Activated CD4-positive, alpha-beta T cell treated with anti-CD3 and anti-CD28 coated beads, Interleukin-2, amount 10 ng/mL, durations not matched to agents 24 days and 14 days (primary cell): ENCODE measurements at regions not wholly inside any gene's neighbourhood (a gene's known extent, or its start where the extent isn't known, plus 50 kb on each side); places are given as distances from the start of the nearest gene placed in this dataset.

ENCODE experiments used
- DNase-seq: peaks from one replicate; pipeline ENCODE4 v3.0.0; 2022
- H3K27ac Mint-ChIP-seq: one replicate; pipeline ENCODE4 v1.8.0; 2022; ENCODE audit warnings: mild to moderate bottlenecking, mixed read lengths
- H3K27me3 Mint-ChIP-seq: one replicate; pipeline ENCODE4 v1.8.0; 2022; ENCODE audit warnings: mixed read lengths
- H3K36me3 Mint-ChIP-seq: one replicate; pipeline ENCODE4 v1.8.0; 2022; ENCODE audit warnings: low read depth, mild to moderate bottlenecking, mixed read lengths
- H3K4me1 Mint-ChIP-seq: one replicate; pipeline ENCODE4 v1.8.0; 2021; ENCODE audit warnings: mixed read lengths
- H3K4me3 Mint-ChIP-seq: one replicate; pipeline ENCODE4 v1.8.0; 2022; ENCODE audit warnings: mild to moderate bottlenecking, moderate library complexity, mixed read lengths
- H3K9me3 Mint-ChIP-seq: one replicate; pipeline ENCODE4 v1.8.0; 2021; ENCODE audit warnings: mixed read lengths
- intact Hi-C: fragments of 100-400 bp; cut with micrococcal nuclease; formaldehyde crosslinking; loops from one replicate; pipeline ENCODE4 v1.15.1; 2023

DNA sequence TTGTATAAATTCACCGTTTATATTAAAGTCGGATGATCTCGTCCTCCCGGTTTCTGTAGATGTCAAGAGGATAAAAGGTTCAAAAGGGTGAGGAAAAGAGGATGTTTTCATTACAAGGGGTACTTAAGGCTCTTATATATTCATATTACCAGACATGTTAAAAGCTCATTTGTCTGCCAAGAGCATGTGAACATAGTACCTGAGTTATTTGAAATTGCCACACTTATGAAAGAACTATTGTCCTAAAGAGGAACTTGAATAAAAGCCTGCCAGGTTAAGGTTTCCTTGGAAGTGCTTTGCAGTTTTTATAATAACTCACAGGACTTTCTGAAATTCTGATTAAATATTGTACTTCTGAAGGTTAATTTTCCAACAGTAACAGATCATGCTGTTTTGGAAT, 1915.1 kb downstream of the MAT2B start:
- no peaks in the 10 kb centered on the region for H3K9me3 Mint-ChIP-seq
- intact Hi-C loops, result no loop called here

DNA sequence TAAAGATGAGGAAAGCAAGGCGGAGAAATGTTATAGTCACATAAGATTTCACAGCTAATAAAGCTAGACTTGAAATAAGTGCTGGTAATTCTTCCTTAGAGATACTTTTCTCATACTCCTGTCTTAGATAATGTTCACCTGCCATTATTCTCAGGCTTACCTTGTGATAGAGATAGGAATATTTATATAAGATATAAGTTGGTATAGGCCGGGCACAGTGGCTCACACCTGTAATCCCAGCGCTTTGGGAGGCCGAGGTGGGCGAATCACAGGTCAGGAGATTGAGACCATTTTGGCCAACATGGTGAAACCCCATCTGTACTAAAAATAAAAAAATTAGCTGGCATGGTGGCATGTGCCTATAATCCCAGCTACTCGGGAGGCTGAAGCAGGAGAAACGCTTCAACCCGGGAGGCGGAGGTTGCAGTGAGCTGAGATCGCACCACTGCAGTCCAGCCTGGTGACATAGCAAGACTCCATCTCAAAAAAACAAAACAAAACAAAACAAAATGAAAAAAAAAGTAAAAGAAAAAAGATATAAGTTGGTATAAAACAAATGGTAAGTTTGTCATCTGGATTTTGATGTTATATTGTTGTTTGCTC, 1918.4 kb downstream of the MAT2B start:
- no peak overlapping the region for H3K4me3 Mint-ChIP-seq
- intact Hi-C loops, result no loop called here
- no peak overlapping the region for H3K27ac Mint-ChIP-seq

More for the DNA sequence above, 1915.1 kb downstream of the MAT2B start:
- H3K4me3 Mint-ChIP-seq, result no peak overlapping the region
- no peaks in the 10 kb centered on the region for H3K4me1 Mint-ChIP-seq
- H3K27me3 Mint-ChIP-seq, result no peaks in the 10 kb centered on the region
- no peaks in the 10 kb centered on the region for H3K36me3 Mint-ChIP-seq
- H3K27ac Mint-ChIP-seq, result no peak overlapping the region
- no peak for DNase-seq

DNA sequence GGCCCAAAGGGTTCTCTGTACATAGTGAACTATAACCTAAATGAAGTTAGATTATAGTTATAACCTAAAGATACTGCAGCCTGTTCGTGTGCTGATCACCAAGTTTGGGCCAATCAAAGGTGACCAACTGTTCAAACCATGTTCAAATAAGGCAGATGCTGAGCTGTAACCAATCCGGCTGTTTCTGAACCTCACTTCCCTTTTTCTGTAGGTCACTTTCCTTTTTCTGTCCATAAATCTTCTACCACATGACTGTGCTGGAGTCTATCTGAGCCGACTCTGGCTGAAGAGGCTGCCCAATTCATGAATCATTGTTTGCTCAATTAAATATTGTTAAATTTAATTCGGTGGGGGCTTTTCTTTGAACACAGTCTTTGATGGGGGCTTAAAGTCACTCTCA, 1920.2 kb downstream of the MAT2B start:
- no peak for DNase-seq
- H3K9me3 Mint-ChIP-seq, result no peaks in the 10 kb centered on the region

More for the DNA sequence above, 1918.4 kb downstream of the MAT2B start:
- Mint-ChIP-seq H3K27me3 (no peaks in the 10 kb centered on the region), H3K4me1 (no peaks in the 10 kb centered on the region), H3K36me3 (no peaks in the 10 kb centered on the region), H3K9me3 (no peaks in the 10 kb centered on the region)
- DNase-seq, result no peak

DNA sequence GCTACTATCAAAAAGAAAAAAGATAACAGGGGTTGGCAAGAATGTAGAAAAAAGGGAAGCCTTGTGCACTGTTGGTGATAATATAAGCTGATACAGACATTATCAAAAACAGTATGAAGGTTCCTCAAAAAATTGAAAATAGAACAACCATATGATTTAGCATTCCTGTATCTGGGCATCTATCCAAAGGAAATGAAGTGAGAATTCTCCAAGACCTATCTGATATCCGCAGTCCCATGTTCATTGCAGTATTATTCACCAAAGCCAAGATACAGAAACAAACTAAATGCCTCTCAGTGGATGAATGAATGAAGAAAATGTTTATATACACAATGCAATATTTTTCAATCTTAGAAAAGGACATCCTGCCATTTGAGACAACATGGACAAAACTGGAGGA, 1943.3 kb downstream of the MAT2B start:
- intact Hi-C loops, result no loop called here
- Mint-ChIP-seq H3K27ac (no peak overlapping the region), H3K27me3 (no peaks in the 10 kb centered on the region), H3K4me3 (no peak overlapping the region), H3K9me3 (peaks cover 4% of the 10 kb centered on the region), H3K4me1 (no peaks in the 10 kb centered on the region), H3K36me3 (no peaks in the 10 kb centered on the region)
- no peak for DNase-seq

More for the DNA sequence above, 1920.2 kb downstream of the MAT2B start:
- Mint-ChIP-seq H3K27ac (no peak overlapping the region), H3K27me3 (no peaks in the 10 kb centered on the region), H3K4me3 (no peak overlapping the region), H3K36me3 (no peaks in the 10 kb centered on the region), H3K4me1 (no peaks in the 10 kb centered on the region)
- intact Hi-C loops, result no loop called here

DNA sequence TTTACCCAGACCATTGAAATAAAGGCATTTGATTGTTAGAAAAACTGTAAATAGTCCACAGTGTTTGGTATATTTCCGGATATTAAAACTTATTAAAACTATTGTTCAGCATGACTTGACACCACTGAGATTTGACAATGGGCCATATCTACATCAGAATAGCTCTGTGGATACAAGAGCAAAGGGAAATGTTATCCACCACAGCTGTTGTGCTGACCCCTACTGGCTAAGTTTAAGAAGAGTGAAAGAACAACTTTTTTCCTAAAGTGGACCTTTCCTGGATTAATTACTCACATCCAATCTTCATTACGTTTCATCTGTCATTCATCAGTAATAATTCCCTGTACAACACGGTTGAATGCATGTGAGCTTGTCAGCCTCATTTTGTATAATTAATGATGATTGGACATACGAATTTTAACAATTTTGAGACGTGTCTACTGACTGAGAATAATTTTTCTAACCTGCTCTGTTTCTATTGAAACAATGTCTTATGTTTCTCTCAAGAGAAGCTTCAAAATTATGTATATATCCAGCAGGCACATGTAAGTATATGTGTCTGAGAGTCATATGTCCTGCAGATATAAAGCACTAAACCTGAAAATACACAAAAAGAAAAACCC, 1952.6 kb downstream of the MAT2B start:
- Mint-ChIP-seq H3K4me3 (no peak overlapping the region), H3K27ac (no peak overlapping the region), H3K27me3 (no peaks in the 10 kb centered on the region), H3K36me3 (no peaks in the 10 kb centered on the region), H3K4me1 (no peaks in the 10 kb centered on the region), H3K9me3 (no peaks in the 10 kb centered on the region)
- intact Hi-C loops, result no loop called here
- no peak for DNase-seq

DNA sequence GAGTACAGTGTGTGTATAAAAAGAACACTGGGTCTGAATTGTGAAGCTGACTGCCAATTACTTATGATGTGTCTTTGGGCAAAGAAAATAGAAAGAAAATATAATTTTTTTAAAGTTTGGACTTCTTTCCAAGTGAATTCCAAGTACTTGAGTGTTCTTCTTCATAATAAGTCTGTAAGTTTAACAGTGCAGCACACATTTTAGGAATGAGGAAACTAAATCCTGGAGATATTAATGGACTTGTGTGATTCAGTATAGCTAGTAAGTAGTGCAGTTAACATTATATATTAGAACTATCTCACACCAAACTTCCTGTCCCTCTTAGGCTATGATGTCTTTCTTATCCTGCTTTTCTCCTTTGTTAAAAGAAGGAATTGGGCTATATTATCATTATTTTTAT, 1953.8 kb downstream of the MAT2B start:
- Mint-ChIP-seq H3K4me3 (no peak overlapping the region), H3K4me1 (no peaks in the 10 kb centered on the region), H3K36me3 (no peaks in the 10 kb centered on the region), H3K9me3 (no peaks in the 10 kb centered on the region), H3K27ac (no peak overlapping the region), H3K27me3 (no peaks in the 10 kb centered on the region)
- intact Hi-C loops, result no loop called here
- DNase-seq, result no peak

DNA sequence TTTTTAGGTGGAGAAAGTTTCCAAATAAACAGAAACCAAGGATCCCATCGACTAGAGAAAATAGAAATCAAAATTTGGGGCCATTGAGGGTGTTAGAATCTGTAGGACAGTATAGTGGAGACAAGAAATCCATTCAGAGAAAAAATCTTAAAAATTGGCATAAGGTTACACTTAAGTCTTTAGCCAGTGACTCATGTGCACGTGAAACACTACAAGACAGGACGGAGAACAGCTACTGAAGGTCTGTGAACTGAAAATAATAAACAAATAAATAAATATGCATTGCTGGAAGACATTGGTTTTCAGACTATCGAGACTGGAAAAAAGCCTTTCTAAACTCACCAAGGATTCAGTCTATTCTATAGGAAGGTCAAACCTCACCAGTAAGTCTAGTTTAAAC, 1955.5 kb downstream of the MAT2B start:
- no peak overlapping the region for H3K27ac Mint-ChIP-seq
- DNase-seq, result no peak
- H3K4me1 Mint-ChIP-seq, result no peaks in the 10 kb centered on the region
- no peak overlapping the region for H3K4me3 Mint-ChIP-seq
- intact Hi-C loops, result no loop called here
- H3K9me3 Mint-ChIP-seq, result peaks cover 8% of the 10 kb centered on the region
- no peaks in the 10 kb centered on the region for H3K27me3 Mint-ChIP-seq
- no peaks in the 10 kb centered on the region for H3K36me3 Mint-ChIP-seq

DNA sequence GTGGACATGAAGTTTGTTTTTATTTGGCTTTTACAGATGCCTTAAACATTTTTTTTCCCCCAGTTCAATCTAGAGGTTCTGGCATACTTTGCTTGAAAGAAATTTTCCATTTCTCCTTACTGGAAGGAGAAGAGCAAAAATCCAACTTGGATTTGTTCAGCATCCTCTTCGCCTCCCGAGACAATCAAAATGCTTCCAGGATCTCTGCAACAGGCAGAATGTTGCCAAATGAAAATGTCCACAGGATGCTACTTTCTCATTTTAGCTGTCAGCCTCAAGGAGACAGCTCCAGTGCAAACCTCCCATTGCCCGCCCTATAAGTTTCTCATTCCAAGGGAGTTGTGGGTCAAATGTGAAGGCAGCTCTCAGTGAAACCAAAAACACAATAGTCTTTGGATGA, 1972.1 kb downstream of the MAT2B start:
- no peak overlapping the region for H3K27ac Mint-ChIP-seq
- intact Hi-C loops, result no loop called here
- H3K36me3 Mint-ChIP-seq, result no peaks in the 10 kb centered on the region

DNA sequence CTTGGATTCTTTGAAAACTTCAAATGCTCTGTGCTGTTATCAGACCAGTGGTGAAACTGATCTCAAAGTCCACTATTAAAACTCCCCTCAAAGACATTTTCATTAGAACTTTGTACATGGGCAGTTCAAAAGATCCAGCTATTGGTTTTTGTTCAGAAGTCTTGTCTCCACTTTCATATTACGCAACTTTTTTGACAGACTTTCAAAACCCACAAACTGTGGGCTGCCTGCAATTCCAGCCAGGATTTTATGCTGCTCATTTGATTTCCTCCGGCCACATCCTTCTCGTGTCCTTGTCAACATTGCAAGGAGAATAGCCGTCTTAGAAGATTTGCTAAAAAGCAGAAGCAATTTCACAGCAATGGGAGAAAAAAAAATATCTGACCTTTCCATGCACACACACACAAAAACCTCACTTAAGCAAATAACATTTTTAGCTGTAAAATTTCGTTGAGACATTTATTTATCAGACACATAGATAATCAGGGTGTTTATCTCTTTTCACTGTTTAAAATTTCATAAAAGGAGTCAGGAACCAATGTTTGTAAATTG, 1990.5 kb downstream of the MAT2B start:
- H3K27ac Mint-ChIP-seq, result no peak overlapping the region
- intact Hi-C loops, result no loop called here
- no peaks in the 10 kb centered on the region for H3K36me3 Mint-ChIP-seq
- H3K9me3 Mint-ChIP-seq, result no peaks in the 10 kb centered on the region
- no peak overlapping the region for H3K4me3 Mint-ChIP-seq
- no peak for DNase-seq
- no peaks in the 10 kb centered on the region for H3K4me1 Mint-ChIP-seq
- H3K27me3 Mint-ChIP-seq, result no peaks in the 10 kb centered on the region

More for the DNA sequence above, 1972.1 kb downstream of the MAT2B start:
- no peaks in the 10 kb centered on the region for H3K4me1 Mint-ChIP-seq
- no peak overlapping the region for H3K4me3 Mint-ChIP-seq
- H3K9me3 Mint-ChIP-seq, result no peaks in the 10 kb centered on the region
- no peak for DNase-seq
- no peaks in the 10 kb centered on the region for H3K27me3 Mint-ChIP-seq

DNA sequence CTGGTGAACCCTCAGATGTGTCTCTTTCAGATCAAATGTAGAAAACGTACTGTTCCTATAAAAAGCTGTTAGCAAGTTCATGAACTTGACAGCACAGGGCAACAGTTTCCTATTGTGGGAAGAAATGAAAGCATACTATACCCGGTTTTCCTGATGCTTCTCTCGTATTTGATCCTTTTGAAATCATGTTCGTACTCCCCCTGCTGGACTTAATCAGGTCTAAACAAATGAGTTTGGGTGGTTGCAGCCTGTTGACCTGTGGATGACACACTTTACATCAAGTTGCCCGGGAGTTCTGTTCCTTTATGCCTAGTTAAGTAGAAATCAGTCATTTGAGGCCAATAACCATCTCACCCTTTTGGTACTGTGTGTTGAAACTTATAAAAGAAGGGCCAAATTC, 1992.3 kb downstream of the MAT2B start:
- H3K27me3 Mint-ChIP-seq, result no peaks in the 10 kb centered on the region
- H3K4me1 Mint-ChIP-seq, result no peaks in the 10 kb centered on the region
- no peak for DNase-seq
- H3K36me3 Mint-ChIP-seq, result no peaks in the 10 kb centered on the region
- H3K27ac Mint-ChIP-seq, result no peak overlapping the region
- no peak overlapping the region for H3K4me3 Mint-ChIP-seq
- intact Hi-C loops, result no loop called here
- H3K9me3 Mint-ChIP-seq, result no peaks in the 10 kb centered on the region

DNA sequence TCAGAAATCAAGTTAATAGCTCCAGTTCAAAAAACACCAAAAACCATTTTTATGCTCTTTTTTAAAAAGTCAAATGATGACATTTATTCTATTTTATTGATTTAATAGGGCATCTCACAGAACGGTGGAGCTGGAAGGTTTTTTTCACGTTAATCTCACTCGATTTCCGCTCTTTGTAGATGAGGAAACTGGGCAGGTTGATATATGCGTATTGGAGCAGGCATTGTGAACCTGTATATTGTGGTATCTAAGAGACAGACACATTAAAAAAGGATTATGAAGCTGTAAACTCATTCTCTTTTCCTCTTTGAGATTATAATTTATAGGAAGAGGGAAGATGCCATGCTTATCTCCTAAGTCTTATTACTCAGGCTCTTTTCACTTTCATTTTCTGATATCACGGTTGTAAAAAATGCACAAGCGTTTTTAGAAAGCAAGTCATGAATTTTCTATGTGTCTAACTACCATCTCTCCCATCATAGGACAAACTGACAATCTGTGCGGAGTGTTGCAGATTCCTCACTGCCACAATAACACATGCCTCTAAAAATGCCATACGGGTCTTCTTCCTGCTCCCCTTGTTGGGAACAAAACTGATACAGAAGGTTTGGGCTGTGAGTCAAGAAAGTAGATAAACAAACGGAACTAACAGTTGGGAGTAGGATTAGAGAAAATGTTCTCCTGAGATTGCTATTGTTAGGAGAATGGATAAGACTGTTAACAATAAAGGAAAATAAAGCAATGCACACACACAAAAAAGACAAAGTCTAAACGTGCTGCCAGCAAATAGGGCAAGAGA, 1997.7 kb downstream of the MAT2B start:
- no peak overlapping the region for H3K27ac Mint-ChIP-seq
- no peak overlapping the region for H3K4me3 Mint-ChIP-seq
- no peaks in the 10 kb centered on the region for H3K36me3 Mint-ChIP-seq
- no peaks in the 10 kb centered on the region for H3K27me3 Mint-ChIP-seq
- no peaks in the 10 kb centered on the region for H3K4me1 Mint-ChIP-seq
- no peak for DNase-seq
- H3K9me3 Mint-ChIP-seq, result peaks cover 4% of the 10 kb centered on the region
- intact Hi-C loops, result no loop called here

DNA sequence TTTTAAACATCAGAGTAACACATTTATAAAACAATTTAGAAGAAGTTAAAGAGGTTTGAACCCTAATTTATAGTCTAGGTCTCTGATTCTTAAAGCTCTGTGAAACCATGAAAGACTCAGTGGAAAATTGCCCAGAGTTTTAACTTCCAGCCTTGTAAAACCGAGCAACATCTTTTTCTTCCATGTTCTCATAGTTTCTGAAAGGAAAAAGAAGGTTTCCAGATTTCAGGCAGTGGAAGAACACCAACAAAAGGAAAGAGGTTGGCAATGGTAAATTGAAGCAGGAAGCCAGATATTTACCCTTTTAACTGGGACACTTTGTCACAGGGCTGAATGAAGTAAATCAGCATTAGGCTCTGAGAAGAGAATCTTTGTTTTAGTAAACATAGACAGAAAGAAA, 1999.3 kb downstream of the MAT2B start:
- no peak for DNase-seq
- intact Hi-C loops, result no loop called here

DNA sequence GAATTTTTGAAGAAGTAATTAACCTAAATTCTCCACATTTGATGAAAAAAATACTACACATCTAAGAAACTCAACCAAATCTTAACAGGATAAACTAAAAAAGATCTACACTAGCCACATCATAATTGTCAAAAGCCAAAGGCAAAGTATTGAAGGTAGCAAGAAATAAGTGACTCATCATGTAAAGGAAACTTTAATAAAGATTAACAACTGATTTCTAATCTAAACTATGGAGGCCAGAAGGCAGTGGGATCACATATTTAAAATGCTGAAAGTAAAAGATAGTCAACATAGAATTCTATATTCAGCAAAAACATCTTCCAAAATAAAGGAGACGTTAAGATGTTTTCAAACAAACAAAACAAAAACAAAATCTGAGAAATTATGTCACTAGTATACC, 2002.9 kb downstream of the MAT2B start:
- H3K4me1 Mint-ChIP-seq, result no peaks in the 10 kb centered on the region
- H3K27ac Mint-ChIP-seq, result no peak overlapping the region
- peaks cover 7% of the 10 kb centered on the region for H3K9me3 Mint-ChIP-seq
- intact Hi-C loops, result no loop called here
- no peak for DNase-seq
- H3K27me3 Mint-ChIP-seq, result no peaks in the 10 kb centered on the region
- no peaks in the 10 kb centered on the region for H3K36me3 Mint-ChIP-seq
- H3K4me3 Mint-ChIP-seq, result no peak overlapping the region

More for the DNA sequence above, 1999.3 kb downstream of the MAT2B start:
- H3K36me3 Mint-ChIP-seq, result no peaks in the 10 kb centered on the region
- H3K27me3 Mint-ChIP-seq, result no peaks in the 10 kb centered on the region
- H3K4me1 Mint-ChIP-seq, result no peaks in the 10 kb centered on the region
- H3K27ac Mint-ChIP-seq, result no peak overlapping the region
- H3K9me3 Mint-ChIP-seq, result peaks cover 4% of the 10 kb centered on the region
- no peak overlapping the region for H3K4me3 Mint-ChIP-seq

DNA sequence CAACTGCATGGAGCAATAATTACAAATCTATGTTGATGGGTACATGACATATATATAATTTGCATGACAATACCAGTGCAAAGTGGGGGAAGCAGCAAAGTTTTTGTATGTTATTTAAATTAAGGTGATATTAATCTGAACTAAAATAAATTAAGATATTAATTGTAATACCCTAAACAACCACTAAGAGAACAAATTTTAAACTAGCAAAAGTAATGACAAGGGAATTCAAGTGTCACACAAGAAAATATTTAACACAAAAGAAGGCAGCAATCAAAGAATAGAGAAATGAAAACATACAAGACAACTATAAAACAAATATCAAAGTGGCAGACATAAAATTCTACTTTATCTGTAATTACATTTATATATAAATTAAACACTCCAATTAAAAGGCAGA, 2003.4 kb downstream of the MAT2B start:
- no peaks in the 10 kb centered on the region for H3K36me3 Mint-ChIP-seq
- intact Hi-C loops, result no loop called here

More for the DNA sequence above, 2003.4 kb downstream of the MAT2B start:
- Mint-ChIP-seq H3K4me1 (no peaks in the 10 kb centered on the region), H3K27me3 (no peaks in the 10 kb centered on the region), H3K27ac (no peak overlapping the region), H3K4me3 (no peak overlapping the region), H3K9me3 (peaks cover 7% of the 10 kb centered on the region)
- DNase-seq, result no peak
